Keratinocyte (primary cell): ENCODE measurements at regions not wholly inside any gene's neighbourhood (a gene's known extent, or its start where the extent isn't known, plus 50 kb on each side); places are given as distances from the start of the nearest gene placed in this dataset.

Experiments
- DNase-seq: peaks from one replicate; pipeline ENCODE4 v3.0.0-alpha.2; 2011; ENCODE audit warnings: low read depth, missing footprints, low spot score
- FAIRE-seq: peaks from 2 replicates; lab custom pipeline; 2011; peaks lifted over from hg19 to GRCh38; lab: Jason Lieb, UNC
- H2AFZ ChIP-seq: 2 replicates; pipeline ENCODE4 v1.6.0; 2012; ENCODE audit warnings: low read length, control low read depth, inconsistent platforms; ENCODE audit not compliant: control insufficient read depth
- H3K27ac ChIP-seq: 2 replicates; pipeline ENCODE4 v1.5.1; 2011; ENCODE audit warnings: low read length; ENCODE audit not compliant: control insufficient read depth, insufficient read depth
- H3K27me3 ChIP-seq: 3 replicates; pipeline ENCODE4 v1.6.0; 2011; ENCODE audit warnings: low read length; ENCODE audit not compliant: control insufficient read depth, insufficient read depth; ENCODE audit errors: extremely low read depth
- H3K36me3 ChIP-seq, 2 experiments: 2 replicates in 1 of 2; 3 replicates in 1 of 2; pipeline ENCODE4 v1.5.1; 2011; ENCODE audit warnings: low read length in 2 of 2, mild to moderate bottlenecking in 1 of 2; ENCODE audit not compliant: control insufficient read depth in 2 of 2, insufficient read depth in 2 of 2; ENCODE audit errors: extremely low read depth in 1 of 2
- H3K4me1 ChIP-seq: 3 replicates; pipeline ENCODE4 v1.5.1; 2011; ENCODE audit warnings: low read length; ENCODE audit not compliant: control insufficient read depth, insufficient read depth; ENCODE audit errors: extremely low read depth
- H3K4me2 ChIP-seq: 3 replicates; pipeline ENCODE4 v1.6.0; 2011; ENCODE audit warnings: low read depth, low read length; ENCODE audit not compliant: control insufficient read depth, insufficient read depth; ENCODE audit errors: extremely low read depth
- H3K4me3 ChIP-seq, 3 experiments: fragments of 200-600 bp in 1 of 3; sonication (generic) in 1 of 3; 2 replicates in 2 of 3; 3 replicates in 1 of 3; pipeline ENCODE4 v1.5.1; 2011 to 2016; ENCODE audit warnings: low read length in 3 of 3, mild to moderate bottlenecking in 3 of 3, control low read depth in 2 of 3, inconsistent platforms in 1 of 3, low read depth in 1 of 3, mixed read lengths in 1 of 3, mixed run types in 1 of 3, moderate library complexity in 1 of 3; ENCODE audit not compliant: control insufficient read depth in 2 of 3, insufficient read depth in 2 of 3; ENCODE audit errors: extremely low read depth in 1 of 3
- H3K79me2 ChIP-seq: 2 replicates; pipeline ENCODE4 v1.6.0; 2012; ENCODE audit warnings: low read length; ENCODE audit not compliant: control insufficient read depth, insufficient read depth
- H3K9ac ChIP-seq: 3 replicates; pipeline ENCODE4 v1.6.0; 2011; ENCODE audit warnings: low read length; ENCODE audit not compliant: control insufficient read depth, insufficient read depth; ENCODE audit errors: extremely low read depth
- H3K9me1 ChIP-seq: 3 replicates; pipeline ENCODE4 v1.6.0; 2011; ENCODE audit warnings: low read length; ENCODE audit not compliant: control insufficient read depth, insufficient read depth; ENCODE audit errors: extremely low read depth
- H3K9me3 ChIP-seq: 2 replicates; pipeline ENCODE4 v1.5.1; 2012; ENCODE audit warnings: low read depth, low read length; ENCODE audit not compliant: control insufficient read depth
- H4K20me1 ChIP-seq: 3 replicates; pipeline ENCODE4 v1.6.0; 2011; ENCODE audit warnings: low read length; ENCODE audit not compliant: control insufficient read depth, insufficient read depth; ENCODE audit errors: extremely low read depth
- EZH2 ChIP-seq: IDR thresholded peaks from one replicate; pipeline ENCODE4 v1.6.1; 2012; ENCODE audit warnings: inconsistent platforms, mild to moderate bottlenecking, low read length, moderate library complexity
- dilution Hi-C: fragments of 300-500 bp; cut with MboI; formaldehyde crosslinking; loops from one replicate; pipeline ENCODE4 v1.7.0; 2020; ENCODE audit warnings: low sequenced_read_pairs; ENCODE audit not compliant: extremely low pct_ligation_motif_present
- TF ChIP-seq, protein P1 (sequence below), 3 experiments: IDR thresholded peaks in 1 of 3; conservative IDR thresholded peaks in 1 of 3; optimal IDR thresholded peaks in 1 of 3; 2 replicates in 2 of 3; 3 replicates in 1 of 3; pipeline versions ENCODE3 to v1.5.1; 2011; ENCODE audit warnings: low read length in 3 of 3, mild to moderate bottlenecking in 3 of 3, moderate library complexity in 2 of 3, control low read depth in 1 of 3, inconsistent platforms in 1 of 3; ENCODE audit not compliant: insufficient read depth in 2 of 3; ENCODE audit errors: extremely low read depth in 1 of 3

GRCh38 chr6:7047128-7047527 is 60.6 kb upstream of the RREB1 start:
- H3K27ac ChIP-seq = no peak overlapping the region

GRCh38 chr6:7047966-7048365 is 59.8 kb upstream of the RREB1 start:
- no peaks in the 10 kb centered on the region for H4K20me1 ChIP-seq
- no peaks in the 10 kb centered on the region for H3K27me3 ChIP-seq
- no peaks in the 10 kb centered on the region for H3K36me3 ChIP-seq
- H3K79me2 ChIP-seq = no peaks in the 10 kb centered on the region
- TF ChIP-seq, protein P1, sequence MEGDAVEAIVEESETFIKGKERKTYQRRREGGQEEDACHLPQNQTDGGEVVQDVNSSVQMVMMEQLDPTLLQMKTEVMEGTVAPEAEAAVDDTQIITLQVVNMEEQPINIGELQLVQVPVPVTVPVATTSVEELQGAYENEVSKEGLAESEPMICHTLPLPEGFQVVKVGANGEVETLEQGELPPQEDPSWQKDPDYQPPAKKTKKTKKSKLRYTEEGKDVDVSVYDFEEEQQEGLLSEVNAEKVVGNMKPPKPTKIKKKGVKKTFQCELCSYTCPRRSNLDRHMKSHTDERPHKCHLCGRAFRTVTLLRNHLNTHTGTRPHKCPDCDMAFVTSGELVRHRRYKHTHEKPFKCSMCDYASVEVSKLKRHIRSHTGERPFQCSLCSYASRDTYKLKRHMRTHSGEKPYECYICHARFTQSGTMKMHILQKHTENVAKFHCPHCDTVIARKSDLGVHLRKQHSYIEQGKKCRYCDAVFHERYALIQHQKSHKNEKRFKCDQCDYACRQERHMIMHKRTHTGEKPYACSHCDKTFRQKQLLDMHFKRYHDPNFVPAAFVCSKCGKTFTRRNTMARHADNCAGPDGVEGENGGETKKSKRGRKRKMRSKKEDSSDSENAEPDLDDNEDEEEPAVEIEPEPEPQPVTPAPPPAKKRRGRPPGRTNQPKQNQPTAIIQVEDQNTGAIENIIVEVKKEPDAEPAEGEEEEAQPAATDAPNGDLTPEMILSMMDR (optimal IDR thresholded peaks at IDR 0.05 in 1 of 3, IDR thresholded peaks at IDR 0.05 in 1 of 3, conservative IDR thresholded peaks at IDR 0.05 in 1 of 3; ENCODE audit: extremely low read depth in 1 of 3, insufficient read depth in 2 of 3, low read length in 3 of 3) = no peak
- TF ChIP-seq EZH2 = no peak
- H3K4me2 ChIP-seq = no peak overlapping the region
- no peak overlapping the region for H3K4me3 ChIP-seq
- dilution Hi-C loops = no loop called here
- FAIRE-seq = no peak
- H3K27ac ChIP-seq = no peak overlapping the region
- no peaks in the 10 kb centered on the region for H3K9me1 ChIP-seq
- peaks cover 19% of the 10 kb centered on the region for H3K4me1 ChIP-seq
- H3K9ac ChIP-seq = no peak overlapping the region
- no peaks in the 10 kb centered on the region for H3K9me3 ChIP-seq
- no peak for DNase-seq
- H2AFZ ChIP-seq = peak overlapping the region; percentile 62

More at GRCh38 chr6:7047128-7047527, 60.6 kb upstream of the RREB1 start:
- H3K36me3 ChIP-seq = no peaks in the 10 kb centered on the region
- no peak overlapping the region for H3K9ac ChIP-seq
- H3K9me1 ChIP-seq = no peaks in the 10 kb centered on the region
- peaks cover 16% of the 10 kb centered on the region for H3K4me1 ChIP-seq
- H3K4me3 ChIP-seq = no peak overlapping the region
- H4K20me1 ChIP-seq = no peaks in the 10 kb centered on the region
- no peak for DNase-seq
- no peak for FAIRE-seq
- no peak overlapping the region for H2AFZ ChIP-seq
- no peaks in the 10 kb centered on the region for H3K27me3 ChIP-seq
- dilution Hi-C loops = no loop called here
- TF ChIP-seq, protein P1 (optimal IDR thresholded peaks at IDR 0.05 in 1 of 3, IDR thresholded peaks at IDR 0.05 in 1 of 3, conservative IDR thresholded peaks at IDR 0.05 in 1 of 3; ENCODE audit: extremely low read depth in 1 of 3, insufficient read depth in 2 of 3, low read length in 3 of 3) = no peak
- no peak for TF ChIP-seq EZH2
- H3K79me2 ChIP-seq = no peaks in the 10 kb centered on the region
- no peaks in the 10 kb centered on the region for H3K9me3 ChIP-seq
- no peak overlapping the region for H3K4me2 ChIP-seq
